Lung microvascular endothelial cell (primary cell): ENCODE measurements at regions not wholly inside any gene's neighbourhood (a gene's known extent, or its start where the extent isn't known, plus 50 kb on each side); places are given as distances from the start of the nearest gene placed in this dataset.

Source experiments
- DNase-seq, 2 donors: peaks; one replicate each; pipeline versions ENCODE4 v3.0.0 to v3.0.0-alpha.2; 2010; ENCODE audit warnings: low read depth in 2 of 2

- no peak for DNase-seq
Measured at GRCh38 chr1:101316799-101317198, 80.0 kb downstream of the S1PR1 start.

GRCh38 chr1:101317590-101317989 is 80.8 kb downstream of the S1PR1 start:
- DNase-seq, result peak in 1 of 2 donors; percentile 9

GRCh38 chr1:101323535-101323934 is 86.7 kb downstream of the S1PR1 start:
- DNase-seq, result no peak

GRCh38 chr1:101325144-101325543 is 88.3 kb downstream of the S1PR1 start:
- DNase-seq, result peak in 1 of 2 donors; percentile 15

- no peak for DNase-seq
Measured at GRCh38 chr1:101330427-101331130, 93.8 kb downstream of the S1PR1 start.

GRCh38 chr1:101331794-101332193 is 95.0 kb downstream of the S1PR1 start:
- DNase-seq, result no peak

- no peak for DNase-seq
Measured at GRCh38 chr1:101332633-101333032, 95.8 kb downstream of the S1PR1 start.

GRCh38 chr1:101333186-101333585 is 96.4 kb downstream of the S1PR1 start:
- DNase-seq, result no peak

- no peak for DNase-seq
Measured at GRCh38 chr1:101337968-101338367, 101.1 kb downstream of the S1PR1 start.

- peak in 1 of 2 donors; percentile 8 for DNase-seq
Measured at GRCh38 chr1:101338714-101339430, 102.1 kb downstream of the S1PR1 start.

- DNase-seq, result no peak
Measured at GRCh38 chr1:101344745-101345144, 107.9 kb downstream of the S1PR1 start.

GRCh38 chr1:101346419-101346818 is 109.6 kb downstream of the S1PR1 start:
- no peak for DNase-seq

GRCh38 chr1:101356013-101356412 is 119.2 kb downstream of the S1PR1 start:
- no peak for DNase-seq

GRCh38 chr1:101356604-101357443 is 120.0 kb downstream of the S1PR1 start:
- no peak for DNase-seq

- peak; percentile 84 to 86 for DNase-seq
Measured at GRCh38 chr1:101357444-101357986, 120.7 kb downstream of the S1PR1 start.

- DNase-seq, result no peak
Measured at GRCh38 chr1:101360506-101360905, 123.7 kb downstream of the S1PR1 start.

- DNase-seq, result no peak
Measured at GRCh38 chr1:101363891-101364318, 127.1 kb downstream of the S1PR1 start.

GRCh38 chr1:101364370-101365120 is 127.7 kb downstream of the S1PR1 start:
- no peak for DNase-seq

- DNase-seq, result no peak
Measured at GRCh38 chr1:101365186-101365585, 128.4 kb downstream of the S1PR1 start.

- DNase-seq, result no peak
Measured at GRCh38 chr1:101365878-101366277, 129.1 kb downstream of the S1PR1 start.
